Lower leg skin (tissue), 3 donors: ENCODE measurements at regions not wholly inside any gene's neighbourhood (a gene's known extent, or its start where the extent isn't known, plus 50 kb on each side); places are given as distances from the start of the nearest gene placed in this dataset.

Experiments used
- CTCF ChIP-seq, 3 donors: fragments of 450-650 bp; IDR thresholded peaks; one replicate each; pipeline ENCODE4 v1.5.1; 2016; ENCODE audit warnings: antibody characterized with exemption in 3 of 3, mild to moderate bottlenecking in 3 of 3, moderate library complexity in 2 of 3
- POLR2A ChIP-seq, 2 donors: fragments of 450-650 bp; IDR thresholded peaks; one replicate each; pipeline ENCODE4 v1.6.1; 2016 to 2017; ENCODE audit warnings: antibody characterized with exemption in 2 of 2, mild to moderate bottlenecking in 1 of 2, moderate library complexity in 1 of 2

GRCh38 chr18:25735459-25735858, 355.0 kb downstream of the SS18 start:
- TF ChIP-seq POLR2A (IDR thresholded peaks at IDR 0.05) (no peak), CTCF (IDR thresholded peaks at IDR 0.05) (no peak)
